ENCODE measurements at regions not wholly inside any gene's neighbourhood (a gene's known extent, or its start where the extent isn't known, plus 50 kb on each side); places are given as distances from the start of the nearest gene placed in this dataset.

DNA sequence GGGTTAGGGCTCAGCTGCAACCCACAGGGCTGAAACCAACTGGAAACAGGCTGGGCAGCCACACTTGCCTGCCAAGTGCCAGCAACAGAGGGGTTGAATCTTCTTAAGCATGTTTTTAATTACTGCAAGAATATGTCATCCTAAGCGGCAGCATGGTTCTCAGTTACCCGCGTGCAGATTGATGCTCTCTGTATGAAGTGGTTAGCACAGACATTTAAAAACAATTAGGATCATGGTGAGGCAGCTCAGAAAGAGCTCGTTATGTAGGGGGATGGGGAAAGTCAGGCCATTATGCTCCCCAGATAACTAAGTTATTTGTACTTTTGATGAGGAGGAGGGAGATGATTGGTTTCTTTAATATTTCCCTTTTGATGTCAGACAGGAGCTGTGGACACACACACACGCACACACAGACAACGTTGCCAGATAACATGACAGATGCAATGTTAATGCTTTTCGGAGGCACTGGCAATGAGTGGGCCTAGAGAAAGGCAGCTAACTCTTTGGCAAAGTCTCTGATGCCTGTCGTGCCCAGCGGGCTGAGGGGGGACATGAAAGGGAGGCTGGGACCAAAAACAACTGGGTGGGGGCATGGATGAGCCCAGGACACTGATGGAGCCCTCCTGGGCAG lies 389.7 kb downstream of the NXPE2 start:
- TF ChIP-seq, protein P1, sequence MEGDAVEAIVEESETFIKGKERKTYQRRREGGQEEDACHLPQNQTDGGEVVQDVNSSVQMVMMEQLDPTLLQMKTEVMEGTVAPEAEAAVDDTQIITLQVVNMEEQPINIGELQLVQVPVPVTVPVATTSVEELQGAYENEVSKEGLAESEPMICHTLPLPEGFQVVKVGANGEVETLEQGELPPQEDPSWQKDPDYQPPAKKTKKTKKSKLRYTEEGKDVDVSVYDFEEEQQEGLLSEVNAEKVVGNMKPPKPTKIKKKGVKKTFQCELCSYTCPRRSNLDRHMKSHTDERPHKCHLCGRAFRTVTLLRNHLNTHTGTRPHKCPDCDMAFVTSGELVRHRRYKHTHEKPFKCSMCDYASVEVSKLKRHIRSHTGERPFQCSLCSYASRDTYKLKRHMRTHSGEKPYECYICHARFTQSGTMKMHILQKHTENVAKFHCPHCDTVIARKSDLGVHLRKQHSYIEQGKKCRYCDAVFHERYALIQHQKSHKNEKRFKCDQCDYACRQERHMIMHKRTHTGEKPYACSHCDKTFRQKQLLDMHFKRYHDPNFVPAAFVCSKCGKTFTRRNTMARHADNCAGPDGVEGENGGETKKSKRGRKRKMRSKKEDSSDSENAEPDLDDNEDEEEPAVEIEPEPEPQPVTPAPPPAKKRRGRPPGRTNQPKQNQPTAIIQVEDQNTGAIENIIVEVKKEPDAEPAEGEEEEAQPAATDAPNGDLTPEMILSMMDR (IDR thresholded peaks at IDR 0.05): no peak
- no peak for TF ChIP-seq POLR2A (IDR thresholded peaks at IDR 0.05)

Data from adrenal gland (tissue), 5 donors.